HG03159 (cell line): ENCODE measurements at regions not wholly inside any gene's neighbourhood (a gene's known extent, or its start where the extent isn't known, plus 50 kb on each side); places are given as distances from the start of the nearest gene placed in this dataset.
A peak's percentile ranks its signal among the peaks of the same experiment; 100 is the strongest.
"Not testable (repeated sequence)": the region's sequence is repeated elsewhere in the genome, so short reads cannot be mapped to it uniquely, and the experiment has no call there.

ENCODE experiments used
- ATAC-seq: cut with Tn5 transposase; IDR thresholded peaks from one replicate; pipeline ENCODE4 v1.9.1; 2021; ENCODE audit warnings: mild to moderate bottlenecking, moderate library complexity; ENCODE audit not compliant: unreplicated experiment

GRCh38 chr7:131941291-131941690, 384.9 kb upstream of the PODXL start:
- ATAC-seq, result no peak

GRCh38 chr7:131940621-131941165, 384.3 kb upstream of the PODXL start:
- ATAC-seq, result no peak

- not testable (repeated sequence) for ATAC-seq
Measured at GRCh38 chr7:131938788-131939187, 382.4 kb upstream of the PODXL start.

DNA sequence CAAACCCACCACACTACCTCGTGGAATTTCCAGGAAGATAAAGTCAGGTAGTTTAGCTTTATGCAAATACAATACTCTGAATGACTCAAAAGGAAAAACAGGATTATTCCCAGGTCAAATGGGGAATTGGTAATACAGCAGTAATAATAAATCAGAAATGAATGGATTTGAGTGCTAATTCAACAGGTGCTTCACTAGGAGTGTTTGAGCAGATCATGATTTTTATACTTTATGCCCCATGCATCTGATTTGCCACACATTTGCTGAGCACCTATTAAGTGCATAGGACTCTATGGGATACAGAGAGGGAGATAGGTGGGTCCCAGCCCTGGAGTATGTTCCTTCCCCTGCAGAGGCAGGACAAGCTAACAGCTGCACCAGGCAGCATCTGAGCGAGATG, 381.4 kb upstream of the PODXL start:
- ATAC-seq, result no peak

GRCh38 chr7:131935180-131935579, 378.8 kb upstream of the PODXL start:
- no peak for ATAC-seq

- no peak for ATAC-seq
Measured at GRCh38 chr7:131934452-131934851, 378.0 kb upstream of the PODXL start.

DNA sequence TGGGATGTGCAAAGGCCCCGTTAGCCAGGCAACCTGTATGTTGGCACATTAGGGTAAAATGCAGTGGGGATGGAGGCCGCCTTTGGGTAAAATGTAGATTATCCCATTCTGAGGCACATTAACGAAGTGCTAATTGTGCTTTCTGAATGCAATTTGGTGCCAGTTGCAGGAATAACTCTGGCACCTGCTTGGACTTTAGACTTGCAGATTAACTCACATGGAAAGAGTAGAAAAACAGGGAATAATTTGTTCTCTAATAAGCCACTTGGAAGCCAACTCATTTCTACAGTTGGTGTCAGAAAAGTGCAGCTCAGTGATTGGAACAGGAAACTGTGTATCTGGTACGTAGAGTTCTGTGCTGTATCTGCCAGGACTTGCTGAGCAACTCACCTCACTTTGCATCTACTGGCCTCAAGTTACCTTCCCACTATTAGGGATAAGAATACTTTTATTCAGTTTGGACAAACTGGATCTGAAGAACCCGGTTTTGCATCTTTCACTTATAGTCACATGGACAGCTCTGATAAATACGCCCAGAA, 377.4 kb upstream of the PODXL start:
- no peak for ATAC-seq

DNA sequence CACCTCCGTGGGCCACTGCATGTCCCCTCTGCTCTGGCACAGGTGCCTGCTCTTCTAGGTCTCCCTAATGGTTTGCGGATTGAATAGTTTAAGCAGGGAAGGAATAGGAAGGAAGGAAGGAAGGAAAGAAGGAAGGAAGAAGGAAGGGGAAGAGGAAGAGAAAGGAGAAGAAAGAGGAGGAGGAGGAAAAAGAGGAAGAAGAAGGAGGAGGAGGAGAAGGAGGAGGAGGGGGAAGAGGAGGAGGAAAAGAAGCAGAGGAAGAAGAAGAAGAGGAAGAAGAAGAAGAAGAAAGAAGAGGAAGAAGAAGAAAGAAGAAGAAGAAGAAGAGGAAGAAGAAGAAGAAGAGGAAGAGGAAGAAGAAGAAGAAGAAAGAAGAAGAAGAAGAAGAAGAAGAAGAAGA, 376.8 kb upstream of the PODXL start:
- ATAC-seq, result not testable (repeated sequence)

GRCh38 chr7:131932271-131932670, 375.8 kb upstream of the PODXL start:
- ATAC-seq, result no peak

DNA sequence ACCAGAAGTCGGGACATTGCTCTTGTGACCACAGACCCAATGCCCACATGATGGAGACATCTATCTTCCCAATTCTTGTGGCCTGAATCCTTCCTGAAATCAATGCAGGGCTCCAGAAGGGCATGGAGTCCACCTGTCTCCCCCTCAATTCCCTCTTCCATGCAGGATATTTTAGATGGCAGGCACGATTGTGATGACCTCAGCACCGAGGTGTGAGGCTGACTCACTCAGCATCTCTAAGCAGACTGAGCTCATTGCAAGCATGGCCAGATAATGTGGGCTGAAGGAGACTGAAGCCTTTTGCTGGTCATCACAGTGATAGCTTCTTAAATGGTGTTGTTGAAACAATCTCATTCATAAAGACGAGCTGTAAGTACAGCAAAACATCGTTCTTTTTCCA, 374.9 kb upstream of the PODXL start:
- ATAC-seq, result no peak

DNA sequence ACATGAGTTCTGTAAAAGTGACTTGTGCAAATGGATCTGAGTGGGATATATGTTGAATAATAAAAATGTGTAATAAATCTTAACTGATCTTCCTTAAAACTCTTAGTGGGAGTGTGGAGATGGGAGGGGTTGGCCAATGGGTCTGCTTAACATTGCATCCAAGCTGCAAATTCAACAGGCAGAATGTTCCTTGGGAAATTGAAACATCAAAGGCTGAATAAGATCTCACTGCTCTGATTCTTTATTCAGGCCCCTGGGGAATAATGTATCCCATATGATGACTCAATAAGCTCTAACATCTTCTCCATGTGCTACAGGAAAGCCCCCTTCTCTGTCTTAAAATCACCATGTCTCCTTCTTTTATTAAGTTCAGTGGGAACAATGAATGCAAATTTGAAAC, 373.2 kb upstream of the PODXL start:
- no peak for ATAC-seq

DNA sequence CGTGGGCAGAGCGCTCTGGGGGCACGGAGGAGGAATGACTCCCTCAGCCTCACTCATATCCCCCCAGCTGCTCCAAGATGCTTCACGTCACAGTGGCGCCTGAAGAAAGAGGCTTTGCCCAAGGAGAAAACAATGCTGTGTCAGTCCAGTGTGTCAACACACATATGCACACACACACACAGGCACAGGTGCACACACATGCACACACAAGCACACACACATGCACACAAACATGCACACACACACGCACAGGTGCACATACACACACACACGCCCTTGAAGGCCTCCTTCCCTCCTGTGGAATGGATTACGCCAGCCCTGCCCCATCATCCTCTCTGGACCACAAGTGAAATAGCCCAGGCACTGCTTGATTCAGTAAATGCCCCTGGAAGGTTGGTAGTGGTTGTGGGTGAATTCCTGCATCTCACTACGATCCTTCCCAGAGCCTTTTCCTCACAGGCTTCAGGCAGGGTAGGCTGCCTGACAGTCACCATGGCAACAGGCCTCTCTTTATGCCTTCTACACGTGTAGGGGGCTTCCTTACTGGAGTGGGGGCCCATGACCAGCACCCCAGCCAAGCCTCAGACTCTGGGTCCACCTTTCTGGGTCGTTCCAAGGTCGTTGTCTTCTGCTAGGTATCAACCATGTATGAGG, 371.5 kb upstream of the PODXL start:
- ATAC-seq, result no peak

- ATAC-seq, result no peak
Measured at GRCh38 chr7:131925636-131926035, 369.2 kb upstream of the PODXL start.

- ATAC-seq, result no peak
Measured at GRCh38 chr7:131924857-131925256, 368.4 kb upstream of the PODXL start.

GRCh38 chr7:131922948-131923347, 366.5 kb upstream of the PODXL start:
- ATAC-seq, result not testable (repeated sequence)

DNA sequence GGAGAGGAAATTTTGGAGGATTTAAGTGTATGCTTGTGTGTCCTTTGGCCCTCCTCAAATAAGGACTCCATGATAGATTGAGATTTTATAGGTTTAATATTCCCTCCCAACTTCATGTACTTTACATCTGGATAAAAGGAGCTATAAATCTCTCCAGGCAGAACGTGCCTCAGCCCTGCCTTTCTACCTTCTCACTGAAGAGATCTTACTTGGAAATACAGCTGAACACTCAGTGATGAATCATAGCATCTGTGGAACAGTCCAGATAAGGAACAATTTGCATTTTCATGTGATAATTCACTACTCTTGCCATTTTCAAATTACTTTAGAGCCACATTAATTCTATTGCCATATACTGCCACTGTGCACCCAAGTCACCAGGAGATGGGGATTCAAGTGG, 364.6 kb upstream of the PODXL start:
- ATAC-seq, result no peak

DNA sequence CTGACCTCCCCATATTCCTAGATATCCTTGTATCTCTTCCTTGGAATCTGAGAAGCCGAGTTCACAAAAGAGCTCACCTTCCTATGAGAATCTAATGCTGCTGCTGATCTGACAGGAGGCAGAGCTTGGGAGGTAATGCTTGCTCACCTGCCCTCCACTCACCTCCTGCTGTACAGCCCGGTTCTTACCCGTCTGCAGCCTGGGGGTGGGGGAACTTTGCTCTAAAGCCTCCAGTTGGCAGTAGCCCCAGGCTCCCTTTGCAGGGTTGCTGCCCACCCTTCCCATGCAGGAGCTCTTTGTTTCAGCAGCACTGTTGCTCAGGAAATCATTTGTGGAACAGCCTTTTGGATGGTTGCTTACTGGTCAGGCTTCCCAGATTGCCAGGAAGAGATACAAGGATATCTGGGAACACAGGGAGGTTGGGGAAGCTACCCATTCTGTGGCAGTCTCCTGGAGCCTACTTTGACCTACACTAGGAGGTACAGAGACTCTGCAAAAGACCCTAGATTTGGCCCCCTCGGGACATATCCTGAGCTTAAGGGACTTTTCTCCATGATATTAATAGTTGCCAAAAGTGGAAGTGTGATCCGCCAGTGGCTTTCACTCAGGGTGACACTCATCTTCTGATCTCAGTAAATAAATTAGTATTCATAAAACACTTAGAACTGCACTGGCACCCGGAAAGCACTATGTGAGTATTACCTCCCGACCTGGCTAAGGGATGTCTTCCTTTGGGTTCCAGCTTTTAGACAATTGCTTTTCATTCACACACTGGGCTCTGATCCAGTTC, 363.7 kb upstream of the PODXL start:
- peak; percentile 52 for ATAC-seq

DNA sequence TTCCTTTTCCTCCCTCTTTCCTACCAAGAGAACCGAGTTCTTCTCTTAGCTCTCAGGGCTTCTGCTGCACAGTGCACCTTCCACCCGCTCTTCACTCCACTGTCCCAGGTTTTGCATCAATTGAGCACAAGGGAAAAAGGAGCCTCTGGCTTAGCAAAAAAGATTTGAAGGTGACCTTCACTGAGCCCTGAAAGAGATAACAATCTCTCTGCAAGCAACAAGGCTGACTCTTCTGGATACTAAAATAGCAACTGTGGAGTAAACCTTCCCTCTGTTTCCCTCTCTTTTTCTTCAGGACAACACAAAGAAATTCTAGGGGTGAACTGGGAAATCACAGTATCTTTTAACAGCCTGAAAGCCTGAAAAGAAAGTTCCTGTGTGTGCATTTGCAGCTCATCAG, 354.7 kb upstream of the PODXL start:
- ATAC-seq, result no peak

DNA sequence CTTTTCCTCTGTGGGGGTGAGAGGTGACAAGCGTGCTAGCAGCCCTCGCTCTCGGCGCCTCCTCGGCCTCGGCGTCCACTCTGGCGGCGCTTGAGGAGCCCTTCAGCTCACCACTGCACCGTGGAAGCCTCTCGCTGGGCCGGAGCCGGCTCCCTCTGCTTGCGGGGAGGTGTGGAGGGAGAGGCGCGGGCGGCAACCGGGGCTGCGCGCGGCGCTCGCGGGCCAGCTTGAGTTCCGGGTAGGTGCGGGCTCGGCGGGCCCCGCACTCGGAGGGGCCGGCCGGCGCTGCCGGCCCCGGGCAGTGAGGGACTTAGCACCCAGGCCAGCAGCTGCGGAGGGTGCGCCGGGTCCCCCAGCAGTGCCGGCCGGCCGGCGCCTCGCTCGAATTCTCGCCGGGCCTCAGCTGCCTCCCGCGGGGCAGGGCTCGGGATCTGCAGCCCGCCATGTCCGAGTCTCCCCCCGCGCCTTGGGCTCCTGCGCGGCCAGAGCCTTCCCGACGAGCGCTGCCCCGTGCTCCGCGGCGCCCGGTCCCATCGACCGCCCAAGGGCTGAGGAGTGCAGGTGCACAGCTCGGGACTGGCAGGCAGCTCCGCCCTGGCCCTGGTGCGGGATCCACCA, 352.8 kb upstream of the PODXL start:
- no peak for ATAC-seq

GRCh38 chr7:131908714-131909113, 352.3 kb upstream of the PODXL start:
- no peak for ATAC-seq

DNA sequence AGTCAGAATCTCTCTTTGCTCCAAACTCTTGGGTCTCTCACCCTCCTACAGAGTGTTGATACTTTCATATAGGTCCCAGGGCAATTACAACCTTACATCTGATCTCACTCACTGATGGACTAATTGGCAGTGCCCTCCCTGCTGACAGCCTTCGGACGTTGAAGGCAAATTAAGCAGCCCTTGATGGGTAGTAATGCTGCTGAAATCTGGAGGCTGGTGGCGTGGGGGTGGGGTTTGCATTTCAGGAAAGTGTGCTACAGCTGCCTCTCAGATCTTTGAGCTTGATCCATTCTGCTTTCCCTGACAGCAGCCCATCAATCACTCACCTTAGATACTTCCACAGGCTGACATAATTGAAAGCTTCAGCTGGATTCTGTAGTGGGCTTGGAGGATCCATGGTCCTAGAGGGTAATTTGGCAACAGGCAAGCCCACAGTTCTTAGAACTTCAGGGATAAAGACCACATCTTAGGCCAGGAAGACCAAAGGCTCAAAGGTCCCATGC, 349.1 kb upstream of the PODXL start:
- ATAC-seq, result no peak
